ENCODE measurements at regions not wholly inside any gene's neighbourhood (a gene's known extent, or its start where the extent isn't known, plus 50 kb on each side); places are given as distances from the start of the nearest gene placed in this dataset.

DNA sequence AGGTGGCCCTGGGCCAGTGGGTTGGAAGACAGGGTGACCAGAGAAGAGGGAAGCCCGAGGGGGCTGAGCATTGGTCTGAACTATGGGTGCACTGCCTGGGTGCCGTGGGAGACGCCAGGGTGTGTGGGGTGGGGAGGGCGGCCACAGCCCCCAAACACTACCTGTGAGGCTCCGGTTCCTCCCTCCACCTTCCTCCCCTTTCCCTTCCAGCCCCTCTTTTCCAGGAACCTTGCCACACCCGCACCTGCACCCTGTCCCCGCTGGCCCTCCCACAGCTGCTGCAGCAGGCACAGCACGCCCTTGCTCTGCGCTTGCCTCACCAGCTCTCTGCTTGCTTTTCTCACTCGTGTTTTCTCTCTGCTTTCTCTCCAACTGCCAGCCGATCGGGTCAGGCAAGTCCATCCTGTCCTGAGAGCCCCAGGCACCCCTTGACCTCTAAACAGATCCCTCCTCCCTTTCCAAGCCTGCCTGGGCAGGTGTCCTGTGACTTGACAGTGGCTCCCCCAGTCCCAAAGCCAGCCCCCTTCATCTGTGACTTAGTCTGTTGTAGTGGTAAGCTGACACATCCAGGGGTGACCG lies 193.7 kb downstream of the MSX2 start:
- TF ChIP-seq, protein P1, sequence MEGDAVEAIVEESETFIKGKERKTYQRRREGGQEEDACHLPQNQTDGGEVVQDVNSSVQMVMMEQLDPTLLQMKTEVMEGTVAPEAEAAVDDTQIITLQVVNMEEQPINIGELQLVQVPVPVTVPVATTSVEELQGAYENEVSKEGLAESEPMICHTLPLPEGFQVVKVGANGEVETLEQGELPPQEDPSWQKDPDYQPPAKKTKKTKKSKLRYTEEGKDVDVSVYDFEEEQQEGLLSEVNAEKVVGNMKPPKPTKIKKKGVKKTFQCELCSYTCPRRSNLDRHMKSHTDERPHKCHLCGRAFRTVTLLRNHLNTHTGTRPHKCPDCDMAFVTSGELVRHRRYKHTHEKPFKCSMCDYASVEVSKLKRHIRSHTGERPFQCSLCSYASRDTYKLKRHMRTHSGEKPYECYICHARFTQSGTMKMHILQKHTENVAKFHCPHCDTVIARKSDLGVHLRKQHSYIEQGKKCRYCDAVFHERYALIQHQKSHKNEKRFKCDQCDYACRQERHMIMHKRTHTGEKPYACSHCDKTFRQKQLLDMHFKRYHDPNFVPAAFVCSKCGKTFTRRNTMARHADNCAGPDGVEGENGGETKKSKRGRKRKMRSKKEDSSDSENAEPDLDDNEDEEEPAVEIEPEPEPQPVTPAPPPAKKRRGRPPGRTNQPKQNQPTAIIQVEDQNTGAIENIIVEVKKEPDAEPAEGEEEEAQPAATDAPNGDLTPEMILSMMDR (IDR thresholded peaks at IDR 0.05) = no peak
- TF ChIP-seq POLR2A (IDR thresholded peaks at IDR 0.05) = no peak

Measured in breast epithelium (tissue), 3 donors.